ENCODE measurements at regions not wholly inside any gene's neighbourhood (a gene's known extent, or its start where the extent isn't known, plus 50 kb on each side); places are given as distances from the start of the nearest gene placed in this dataset.
"Not testable (repeated sequence)": the region's sequence is repeated elsewhere in the genome, so short reads cannot be mapped to it uniquely, and the experiment has no call there.

DNA sequence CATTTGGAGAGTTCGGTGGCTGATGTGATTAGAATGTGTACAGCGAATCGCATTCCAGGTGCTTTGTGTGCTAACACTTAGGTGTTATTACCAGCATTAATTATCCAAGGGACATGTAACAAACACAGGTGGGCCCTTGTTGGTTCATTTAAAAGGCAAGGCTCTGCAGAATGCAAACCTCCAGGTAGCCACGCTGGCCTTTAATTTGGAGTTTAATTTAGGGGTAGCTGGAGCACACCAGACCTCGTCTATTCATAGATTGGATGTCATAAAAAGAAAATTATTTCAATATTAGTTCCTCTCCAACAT lies 191.1 kb downstream of the MAT2B start:
- no peak for DNase-seq

DNA sequence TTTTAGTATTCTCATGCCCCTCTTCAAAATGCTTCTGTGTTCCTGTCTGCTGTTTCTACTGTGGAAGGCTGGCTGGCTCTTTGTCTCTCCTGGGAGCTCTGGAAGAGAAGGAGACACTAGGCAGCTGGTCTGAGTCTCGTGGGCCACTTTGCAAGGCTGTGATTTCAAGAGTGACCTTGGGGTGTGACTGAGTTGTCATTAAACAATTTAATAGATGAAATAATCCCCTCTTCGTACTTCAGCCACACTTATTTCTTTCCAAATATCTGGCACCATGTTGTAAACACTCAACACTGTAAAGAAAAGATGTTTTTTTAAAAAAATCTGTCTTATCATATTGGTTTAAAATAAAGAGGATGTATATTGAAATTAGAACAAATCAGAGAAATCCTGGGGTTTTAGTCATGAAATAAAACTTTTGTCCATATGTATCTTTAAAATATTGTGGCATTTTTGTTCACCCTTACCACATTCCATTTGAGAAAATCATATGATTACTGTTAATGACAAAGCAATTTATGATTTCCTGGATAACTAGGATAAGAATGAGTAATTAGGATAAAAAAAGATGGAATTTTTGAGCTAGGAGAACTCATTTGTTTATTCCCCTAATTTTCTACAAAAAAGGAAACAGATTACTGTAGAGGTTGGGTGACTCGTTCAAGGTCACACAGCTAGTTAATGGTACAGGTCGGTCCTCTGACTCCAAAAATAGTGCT lies 200.8 kb downstream of the MAT2B start:
- no peak for DNase-seq

DNA sequence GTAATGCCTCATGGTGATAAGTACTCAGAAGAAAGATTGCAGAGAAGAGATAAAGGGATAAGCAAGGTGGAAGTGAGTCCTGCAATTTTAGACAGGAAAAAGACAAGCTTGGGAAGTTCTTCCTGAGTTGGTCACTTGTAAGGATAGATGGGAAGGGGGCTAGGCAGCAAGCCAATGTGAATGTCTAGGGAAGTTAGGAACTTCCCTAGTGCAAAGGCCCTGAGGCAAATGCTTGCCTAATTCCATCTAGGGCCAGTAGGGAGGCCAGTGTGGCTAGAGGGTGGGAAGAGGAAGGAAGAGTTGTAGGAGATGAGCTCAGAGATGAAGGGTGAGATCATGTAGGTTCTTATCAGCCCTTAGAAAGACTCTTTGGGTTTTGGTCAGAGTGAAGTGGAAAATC lies 206.6 kb downstream of the MAT2B start:
- no peak for DNase-seq

DNA sequence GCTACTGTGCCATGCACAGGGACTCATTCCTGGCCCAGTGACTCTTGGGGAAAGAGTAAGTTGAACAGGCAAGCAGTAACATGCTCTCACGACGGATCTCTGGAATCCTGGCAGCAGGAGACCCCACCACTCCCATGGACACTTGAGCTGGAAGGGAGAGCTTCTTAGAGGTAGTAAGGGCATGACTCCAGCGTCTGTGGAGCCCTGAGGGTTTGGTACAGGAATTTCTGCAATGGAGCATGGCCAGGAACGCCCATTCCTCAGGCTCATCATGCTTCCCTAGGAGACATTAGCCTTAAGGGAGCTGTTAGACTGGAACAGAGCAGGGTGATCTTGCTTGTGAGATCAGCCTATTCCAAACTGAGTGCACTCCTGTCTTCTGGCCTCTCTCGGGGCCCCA lies 212.9 kb downstream of the MAT2B start:
- no peak for DNase-seq

DNA sequence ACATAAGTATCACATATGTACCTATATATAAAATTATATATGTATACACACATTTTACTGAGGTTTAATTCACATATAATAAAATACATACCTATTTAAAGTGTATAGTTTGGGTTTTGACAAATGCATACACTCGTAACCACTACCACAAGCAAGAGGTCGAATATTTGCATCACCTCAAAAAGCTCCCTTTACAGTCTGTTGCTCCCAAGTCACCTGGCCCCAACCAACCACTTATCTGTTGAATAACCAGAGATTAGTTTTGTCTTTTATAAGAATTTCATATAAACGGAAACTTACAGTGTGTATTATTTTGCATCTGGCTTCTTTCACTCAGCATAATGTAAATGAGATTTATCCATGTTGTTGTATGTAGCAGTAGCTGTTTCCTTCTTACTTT lies 218.9 kb downstream of the MAT2B start:
- DNase-seq, result no peak

DNA sequence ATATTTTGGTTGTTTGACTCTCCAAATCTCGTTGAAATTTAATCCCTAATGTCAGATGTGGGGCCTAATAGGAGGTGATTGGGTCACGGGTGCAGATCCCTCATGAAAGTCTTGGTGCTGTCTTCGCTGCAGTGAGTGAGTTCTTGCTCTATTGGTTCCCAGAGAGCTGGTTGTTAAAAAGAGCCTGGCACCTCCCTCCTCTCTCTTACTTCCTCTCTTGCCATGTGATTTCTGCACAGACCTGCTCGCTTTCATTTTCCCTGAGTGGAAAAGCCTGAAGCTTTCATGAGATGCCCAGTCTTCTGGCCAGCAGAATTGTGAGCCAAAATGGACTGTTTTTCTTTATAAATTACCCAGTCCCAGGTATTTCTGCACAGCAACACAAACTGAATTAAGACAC lies 221.6 kb downstream of the MAT2B start:
- no peak for DNase-seq

DNA sequence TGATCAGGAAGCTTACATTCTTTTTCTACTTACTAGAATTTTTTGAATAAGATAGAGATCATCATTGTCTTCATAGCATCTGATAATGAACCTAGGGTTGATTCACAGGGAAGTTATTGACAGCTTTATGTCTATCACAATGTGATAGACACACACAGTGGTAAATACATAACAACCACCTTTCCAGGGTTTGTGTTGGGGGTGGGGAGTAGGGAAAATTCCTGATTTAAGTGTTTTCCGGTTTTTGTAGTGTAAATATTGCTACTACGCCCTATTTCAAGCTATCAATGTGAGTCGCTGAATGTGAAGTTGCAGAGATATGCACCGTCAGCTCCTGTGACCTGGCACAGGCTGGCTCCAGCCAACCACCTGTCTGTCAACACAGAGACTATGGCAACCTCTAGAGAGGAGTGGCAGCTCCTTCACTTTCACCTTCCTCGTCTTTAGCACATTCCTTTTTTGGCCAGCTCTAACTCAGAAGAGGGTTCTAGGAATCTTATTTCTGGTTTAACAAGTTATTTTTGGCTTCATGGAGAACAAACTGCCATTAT lies 224.9 kb downstream of the MAT2B start:
- DNase-seq, result no peak

DNA sequence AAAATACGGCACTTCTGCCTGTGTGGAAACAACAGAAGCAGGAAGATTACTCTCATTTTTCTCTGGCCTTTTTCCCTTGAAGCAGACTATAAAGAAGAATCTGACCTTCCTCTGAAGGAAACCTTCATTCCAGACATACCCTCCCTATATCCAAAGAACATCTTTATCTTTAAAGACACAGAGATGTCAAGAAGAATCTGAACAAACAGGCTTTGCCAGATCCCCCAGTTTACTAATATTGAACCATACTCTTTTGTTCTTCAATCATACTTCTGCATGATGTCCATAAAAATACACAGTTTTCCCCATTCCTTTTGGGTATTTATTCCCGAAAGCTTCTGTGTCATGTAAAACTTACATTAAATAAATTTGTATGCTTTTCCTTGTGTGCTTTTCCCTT lies 225.8 kb downstream of the MAT2B start:
- no peak for DNase-seq

DNA sequence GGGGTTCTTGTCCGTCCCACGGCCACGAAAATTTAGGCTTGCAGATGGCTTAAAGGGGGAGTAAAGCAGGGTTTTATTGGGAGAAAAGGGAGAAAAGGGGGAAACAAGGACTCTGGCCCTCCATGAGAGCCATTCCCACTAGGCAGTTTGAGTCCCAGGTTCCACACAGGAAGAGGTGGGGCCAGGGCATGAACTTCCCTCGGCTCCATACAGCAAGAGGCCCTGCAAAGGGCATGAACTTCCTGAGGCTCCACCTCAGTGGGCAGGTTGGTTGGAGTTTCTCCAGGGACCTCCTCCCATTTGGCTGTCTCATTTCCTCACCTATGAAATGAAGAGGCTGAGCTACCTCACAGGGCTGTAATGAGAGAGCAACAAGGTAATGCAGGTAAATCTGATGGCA lies 229.7 kb downstream of the MAT2B start:
- DNase-seq, result no peak

DNA sequence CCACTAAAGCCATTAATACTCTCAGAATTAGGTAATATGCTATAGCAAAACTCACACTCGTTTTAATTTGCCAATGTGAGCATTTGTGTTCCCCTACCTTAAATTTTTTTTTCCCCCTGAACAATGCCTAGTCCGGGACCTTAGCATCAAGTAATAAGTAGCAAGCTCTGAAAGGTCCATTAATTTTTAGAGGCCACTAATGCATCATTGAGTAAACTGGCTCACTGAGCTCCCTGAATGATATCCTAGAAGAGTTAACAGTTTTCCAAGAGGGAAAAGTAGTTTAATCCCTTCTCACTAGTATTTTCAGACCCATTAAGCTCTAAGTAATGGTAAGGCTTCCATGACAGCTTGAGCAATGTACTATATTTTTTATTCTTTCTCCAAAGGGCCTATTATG lies 242.2 kb downstream of the MAT2B start:
- no peak for DNase-seq

DNA sequence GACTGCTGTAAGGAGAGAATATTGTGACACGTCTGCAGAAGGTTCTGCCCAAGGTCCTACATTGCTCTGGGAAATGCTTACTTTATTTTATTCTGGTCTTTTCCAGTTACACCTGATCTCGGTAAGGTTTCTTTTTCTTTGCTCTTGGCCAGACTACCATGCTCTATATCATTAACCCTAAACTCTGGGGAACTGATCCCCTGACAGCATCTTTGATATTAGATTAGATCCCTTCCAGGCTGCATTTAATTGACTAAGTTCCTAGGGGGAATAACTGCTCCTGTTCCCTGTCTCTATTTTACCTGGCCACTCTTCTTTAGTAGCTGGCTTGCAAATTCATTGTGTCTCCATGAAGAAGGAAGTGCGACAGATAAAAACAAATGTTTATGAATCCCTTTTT lies 243.5 kb downstream of the MAT2B start:
- DNase-seq, result no peak

DNA sequence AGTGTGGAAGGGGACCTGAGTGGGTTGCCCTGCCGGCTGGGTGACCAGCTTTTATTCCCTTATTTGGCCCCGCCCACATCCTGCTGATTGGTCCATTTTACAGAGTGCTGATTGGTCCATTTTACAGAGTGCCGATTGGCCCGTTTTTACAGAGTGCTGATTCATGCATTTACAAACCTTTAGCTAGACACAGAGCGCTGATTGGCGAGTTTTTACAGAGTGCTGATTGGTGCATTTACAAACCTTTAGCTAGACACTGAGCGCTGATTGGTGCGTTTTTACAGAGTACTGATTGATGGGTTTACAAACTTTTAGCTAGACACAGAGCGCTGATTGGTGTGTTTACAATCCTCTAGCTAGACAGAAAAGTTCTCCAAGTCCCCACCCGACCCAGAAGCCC lies 245.0 kb downstream of the MAT2B start:
- DNase-seq, result not testable (repeated sequence)

DNA sequence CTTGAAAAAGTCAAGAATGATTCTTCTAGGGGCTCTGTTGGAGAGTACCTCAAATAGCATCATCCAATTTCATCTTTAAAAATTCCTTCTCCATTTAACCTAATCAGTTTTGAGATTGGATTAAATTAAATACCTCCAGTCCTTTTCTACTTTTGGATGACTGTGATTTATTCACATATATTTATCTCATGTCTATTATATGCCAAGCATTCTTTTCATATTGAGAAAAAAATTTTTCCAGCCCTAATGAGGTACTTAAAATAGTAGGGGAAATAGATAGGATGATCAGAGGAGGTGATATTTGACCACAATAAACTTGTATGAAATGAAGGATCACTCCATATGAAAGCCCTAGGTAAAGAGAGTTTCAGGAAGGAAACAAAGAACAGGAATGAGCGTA lies 250.1 kb downstream of the MAT2B start:
- DNase-seq, result no peak

DNA sequence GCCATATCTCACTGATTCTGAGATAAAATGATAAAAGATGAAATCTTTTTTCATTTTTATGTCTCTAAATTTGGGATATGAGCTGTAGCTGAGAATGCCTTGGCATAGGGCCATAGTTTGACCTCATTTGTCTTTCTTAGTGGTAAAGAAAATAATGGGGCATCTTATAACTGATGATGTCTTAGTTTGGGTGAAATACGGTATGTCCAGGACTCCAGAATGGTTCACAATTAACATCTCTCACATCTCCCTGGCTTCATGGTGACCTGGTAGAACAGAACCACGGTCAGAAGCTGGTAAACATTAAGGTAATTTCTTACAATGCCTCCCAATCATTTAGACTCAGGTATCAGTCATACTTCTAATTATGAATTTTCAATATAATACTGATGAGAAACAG lies 250.8 kb downstream of the MAT2B start:
- DNase-seq, result no peak

DNA sequence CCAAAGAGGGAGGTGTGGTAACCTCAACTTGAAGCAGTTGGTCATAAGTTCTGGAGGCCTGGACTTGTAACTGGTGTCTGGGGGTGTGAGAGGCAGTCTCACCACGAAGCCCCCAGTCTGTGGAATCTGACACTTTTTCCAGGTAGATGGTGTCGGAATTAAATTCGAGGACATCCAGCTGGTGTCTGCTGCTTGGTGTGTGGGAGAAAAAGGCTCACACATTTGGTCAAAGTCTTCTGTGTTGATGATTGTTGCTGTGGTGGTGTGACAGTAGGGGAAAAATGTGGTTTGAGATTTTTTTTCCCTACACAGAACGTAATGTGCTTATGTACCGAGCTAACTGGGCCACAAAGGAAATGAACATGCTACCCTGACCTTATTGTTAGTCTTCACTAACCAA lies 251.9 kb downstream of the MAT2B start:
- peak in 1 of 5 experiments; percentile 43 for DNase-seq

DNA sequence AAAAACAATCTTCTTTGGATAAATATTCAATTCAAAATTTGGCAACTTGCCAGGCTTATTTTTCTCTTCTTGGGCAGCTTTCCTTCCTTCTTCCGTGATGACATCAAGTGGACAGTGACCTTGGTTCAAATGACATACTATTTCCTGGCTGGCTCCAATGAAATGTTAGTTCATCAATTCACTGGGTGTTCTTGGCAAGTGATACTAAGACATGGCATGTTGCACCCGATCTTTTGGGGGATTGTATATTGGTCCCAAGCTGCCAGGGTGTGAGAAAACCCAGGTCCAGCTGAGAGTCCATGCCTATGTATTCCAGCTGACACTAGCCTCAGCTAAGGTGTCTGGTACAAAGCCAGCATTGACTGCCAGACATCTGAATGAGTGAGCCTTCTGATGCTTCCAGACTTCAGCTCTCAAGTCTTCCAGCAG lies 252.9 kb downstream of the MAT2B start:
- no peak for DNase-seq

DNA sequence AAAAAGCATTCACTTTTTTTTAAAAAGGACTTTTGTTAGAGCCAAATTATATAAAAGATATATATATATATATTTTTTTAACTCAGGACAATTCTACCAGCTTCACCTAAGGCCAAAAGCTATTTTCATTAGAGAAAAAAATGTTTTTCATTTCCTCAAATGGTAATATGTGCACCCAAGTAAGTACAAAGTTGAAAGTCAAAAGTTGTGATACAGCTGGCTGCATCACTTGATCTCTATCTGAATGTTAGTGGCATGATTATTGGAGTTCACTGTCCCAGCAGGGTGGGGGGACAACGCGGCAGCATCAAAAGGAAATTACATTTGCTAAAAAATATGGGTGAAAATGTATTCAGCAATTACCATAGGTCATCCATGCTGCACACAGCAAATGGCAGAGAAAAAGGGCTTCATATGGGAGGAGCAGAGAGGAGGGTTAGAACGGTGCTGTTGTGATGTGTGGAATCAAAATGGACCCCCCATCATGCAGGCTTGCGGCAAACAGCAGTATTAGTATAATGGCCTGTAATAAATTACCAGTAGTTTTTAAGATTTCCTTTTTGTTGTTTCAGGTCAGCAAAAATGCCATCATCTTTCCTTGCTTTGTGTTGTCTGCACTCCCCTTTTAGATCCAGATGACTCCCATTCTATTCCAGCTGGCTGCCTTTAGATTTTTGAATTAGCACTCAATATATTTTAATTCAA lies 253.7 kb downstream of the MAT2B start:
- DNase-seq, result no peak

DNA sequence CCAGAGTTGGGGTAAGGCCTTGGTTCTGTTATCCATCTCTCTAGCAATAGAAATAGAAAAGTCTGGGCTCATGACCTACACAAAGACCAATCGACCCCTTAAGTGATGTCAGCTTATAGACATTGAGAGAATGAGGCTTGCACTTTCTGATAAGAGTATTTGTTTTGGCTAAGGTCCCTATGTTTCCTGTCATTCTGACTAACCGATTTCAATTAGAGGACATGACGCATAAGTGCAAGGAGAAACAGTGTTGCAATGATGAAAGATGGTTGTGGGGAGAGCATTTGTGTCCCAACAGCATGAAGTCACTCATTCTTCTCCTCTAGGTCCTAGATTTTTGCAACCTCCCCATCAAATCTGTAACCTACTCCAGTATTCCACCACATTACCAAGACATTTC lies 255.1 kb downstream of the MAT2B start:
- no peak for DNase-seq

DNA sequence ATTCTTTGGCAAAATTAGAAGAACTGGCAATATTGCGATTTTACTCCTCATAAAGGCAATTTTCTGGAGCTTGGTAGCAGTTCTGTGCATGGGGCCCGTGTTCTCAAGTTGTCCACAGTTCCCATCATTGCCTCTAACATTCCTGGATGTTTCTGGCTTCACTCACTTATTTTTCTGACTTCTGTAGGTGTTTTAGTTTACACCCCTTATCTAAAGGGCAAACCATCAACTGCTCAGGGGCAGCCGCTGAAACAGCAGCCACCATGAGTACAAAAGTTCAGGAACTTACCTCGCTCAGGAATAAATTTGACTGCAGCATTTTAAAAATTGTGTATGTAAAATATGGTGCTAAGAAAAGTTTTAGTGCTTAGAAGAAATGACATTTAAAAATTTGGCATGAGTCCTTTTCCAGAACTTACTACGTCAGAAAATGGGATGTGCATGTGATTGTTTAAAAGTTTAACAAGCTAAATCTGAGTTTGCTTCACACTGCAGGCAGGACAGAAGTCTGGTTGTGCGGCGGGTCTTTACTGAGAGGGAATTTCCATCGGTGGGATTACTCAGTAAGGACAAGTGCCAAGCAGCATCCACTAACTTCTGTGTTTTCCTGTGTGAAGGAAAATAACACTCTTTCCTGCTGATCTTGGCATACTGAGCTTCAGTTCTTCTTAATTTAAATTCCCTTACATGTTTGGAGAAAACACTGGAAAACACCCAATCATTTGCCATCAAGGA lies 261.7 kb downstream of the MAT2B start:
- no peak for DNase-seq

DNA sequence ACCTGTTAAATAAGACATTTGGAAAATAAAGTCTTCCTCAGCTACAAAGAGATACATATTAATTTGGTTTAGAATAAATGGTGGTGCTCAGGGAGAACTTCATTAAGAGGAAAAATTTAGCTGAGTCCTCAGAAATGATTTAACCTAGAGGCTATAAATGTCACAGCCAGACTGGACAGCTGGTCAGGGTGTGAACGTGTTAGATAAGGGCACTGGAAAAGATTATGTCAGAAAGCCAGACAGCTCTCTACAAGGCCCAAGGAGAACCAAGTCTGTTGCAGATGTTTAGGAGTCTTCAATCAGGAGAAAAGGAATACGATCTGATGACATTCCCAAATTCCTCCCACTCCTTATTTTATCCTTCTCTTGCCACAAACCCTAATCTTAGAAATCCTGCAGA lies 265.2 kb downstream of the MAT2B start:
- no peak for DNase-seq

DNA sequence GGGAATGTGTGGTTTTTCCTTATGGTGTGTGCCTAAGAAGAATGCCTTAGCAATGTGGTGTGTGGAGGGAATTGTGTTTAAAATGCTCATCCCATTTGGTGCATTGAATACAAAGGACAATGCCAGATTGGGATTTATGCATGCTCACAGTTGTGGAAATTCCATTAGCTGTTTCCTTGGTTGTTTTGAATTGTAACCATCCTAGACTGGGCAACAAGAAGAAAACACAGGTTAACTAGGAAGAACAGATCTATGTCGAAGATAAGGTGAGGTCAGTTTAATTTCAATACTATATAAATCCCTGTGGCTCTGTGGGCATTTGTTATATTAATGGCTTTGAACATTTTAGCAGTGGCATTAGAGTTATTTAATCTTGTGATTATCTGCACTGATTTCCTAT lies 266.8 kb downstream of the MAT2B start:
- no peak for DNase-seq

DNA sequence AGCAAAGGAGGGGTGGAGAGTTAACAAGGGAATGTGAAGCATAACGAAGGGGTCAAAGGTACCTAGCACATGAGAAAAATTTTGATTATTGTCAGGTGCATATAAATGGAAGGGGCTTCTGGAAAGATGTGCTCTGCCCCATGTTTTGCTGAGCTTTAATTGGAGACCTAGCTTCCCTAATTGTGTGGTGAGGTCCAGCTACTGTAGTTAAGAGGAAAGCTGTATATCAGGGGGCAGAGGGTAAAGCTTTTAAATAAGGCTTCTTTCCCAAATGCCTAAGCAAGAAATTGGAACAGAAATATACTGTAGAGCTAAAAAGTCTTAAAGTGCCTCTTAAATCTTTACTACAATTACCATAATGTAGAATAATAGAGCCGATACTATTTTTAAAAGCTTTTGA lies 267.2 kb downstream of the MAT2B start:
- no peak for DNase-seq

DNA sequence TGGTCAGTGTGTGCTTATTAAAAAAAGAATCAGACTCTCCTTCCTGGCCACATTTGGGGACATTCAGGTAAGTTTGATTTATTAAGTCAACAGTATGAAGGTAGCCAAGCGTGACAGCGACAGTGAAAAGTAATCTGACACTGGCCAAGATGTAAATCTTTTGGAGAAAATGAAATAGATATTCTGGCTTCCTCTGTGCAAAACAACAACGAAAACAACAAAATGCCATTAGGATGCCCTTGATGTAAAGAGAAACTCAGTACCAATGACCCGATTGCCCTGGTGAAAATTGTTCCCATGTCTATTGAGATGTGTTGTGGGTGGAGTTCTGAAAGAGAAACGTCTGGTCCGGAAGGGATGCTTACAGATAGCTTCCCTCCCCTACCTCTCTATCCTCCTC lies 267.8 kb downstream of the MAT2B start:
- DNase-seq, result no peak

DNA sequence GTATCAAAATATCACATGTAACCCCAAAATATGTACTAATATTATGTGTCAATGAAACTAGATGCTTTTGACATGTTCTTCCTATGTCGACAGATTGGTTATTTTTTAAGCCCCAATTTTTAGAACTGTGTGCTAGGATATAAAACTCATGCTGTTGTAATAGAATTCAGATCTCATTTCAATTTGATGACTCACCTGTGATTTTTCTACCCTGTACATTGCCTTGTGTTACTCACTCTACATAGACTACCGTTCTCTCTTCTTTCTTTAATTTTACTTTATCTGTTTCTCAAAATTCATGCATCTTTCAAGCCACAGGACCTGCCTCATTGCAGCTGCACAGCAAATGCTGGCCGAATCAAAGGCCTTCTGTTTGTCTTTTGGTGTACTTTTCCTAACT lies 284.5 kb downstream of the MAT2B start:
- no peak for DNase-seq

Measured in T-helper 2 cell (primary cell).